H9 (cell line): ENCODE measurements at regions not wholly inside any gene's neighbourhood (a gene's known extent, or its start where the extent isn't known, plus 50 kb on each side); places are given as distances from the start of the nearest gene placed in this dataset.

Experiments used
- DNase-seq: peaks from one replicate; pipeline ENCODE4 v3.0.0-alpha.2; 2017
- H2AFZ ChIP-seq: one replicate; pipeline ENCODE4 v1.6.1; 2013; ENCODE audit warnings: mild to moderate bottlenecking, low read length, control low read depth, moderate library complexity
- H2AK5ac ChIP-seq: 2 replicates; pipeline ENCODE4 v1.6.1; 2013; ENCODE audit warnings: low read length, control low read depth, mixed read lengths; ENCODE audit not compliant: insufficient read length
- H2BK120ac ChIP-seq: one replicate; pipeline ENCODE4 v1.6.1; 2013; ENCODE audit warnings: low read depth, mild to moderate bottlenecking, low read length, control low read depth, inconsistent platforms; ENCODE audit not compliant: poor library complexity, severe bottlenecking
- H2BK12ac ChIP-seq: 2 replicates; pipeline ENCODE4 v1.6.1; 2013; ENCODE audit warnings: low read length, control low read depth, mixed read lengths, low read depth; ENCODE audit not compliant: insufficient read length
- H2BK15ac ChIP-seq: 2 replicates; pipeline ENCODE4 v1.6.1; 2013; ENCODE audit warnings: low read depth, low read length, control low read depth
- H2BK20ac ChIP-seq: one replicate; pipeline ENCODE4 v1.6.1; 2013; ENCODE audit warnings: low read depth, mild to moderate bottlenecking, low read length, control low read depth, inconsistent platforms; ENCODE audit not compliant: poor library complexity, severe bottlenecking
- H2BK5ac ChIP-seq: 2 replicates; pipeline ENCODE4 v1.6.1; 2013; ENCODE audit warnings: low read length, control low read depth, mixed read lengths; ENCODE audit not compliant: insufficient read length
- H3K14ac ChIP-seq: 2 replicates; pipeline ENCODE4 v1.6.1; 2013; ENCODE audit warnings: low read length, control low read depth; ENCODE audit not compliant: insufficient read depth
- H3K18ac ChIP-seq: 2 replicates; pipeline ENCODE4 v1.6.1; 2013; ENCODE audit warnings: low read depth, mild to moderate bottlenecking, mixed read lengths, low read length, control low read depth; ENCODE audit not compliant: insufficient read length
- H3K23ac ChIP-seq: 2 replicates; pipeline ENCODE4 v1.6.1; 2013; ENCODE audit warnings: low read length, control low read depth, mixed read lengths, low read depth; ENCODE audit not compliant: insufficient read length
- H3K23me2 ChIP-seq: 2 replicates; pipeline ENCODE4 v1.6.1; 2013; ENCODE audit warnings: low read depth, mild to moderate bottlenecking, mixed read lengths, low read length, control low read depth; ENCODE audit not compliant: insufficient read length, poor library complexity, severe bottlenecking
- H3K27ac ChIP-seq: 2 replicates; pipeline ENCODE4 v1.5.1; 2013; ENCODE audit warnings: low read length, control low read depth, mixed read lengths, low read depth; ENCODE audit not compliant: insufficient read length
- H3K27me3 ChIP-seq: 2 replicates; pipeline ENCODE4 v1.6.1; 2013; ENCODE audit warnings: low read length, control low read depth, inconsistent platforms; ENCODE audit not compliant: insufficient read depth
- H3K4ac ChIP-seq: 2 replicates; pipeline ENCODE4 v1.6.1; 2013; ENCODE audit warnings: low read depth, mild to moderate bottlenecking, control low read depth, inconsistent platforms, low read length, moderate library complexity
- H3K4me1 ChIP-seq: 2 replicates; pipeline ENCODE4 v1.6.1; 2013; ENCODE audit warnings: low read length, control low read depth, inconsistent platforms; ENCODE audit not compliant: insufficient read depth
- H3K4me2 ChIP-seq: 2 replicates; pipeline ENCODE4 v1.6.1; 2013; ENCODE audit warnings: low read length, control low read depth, mixed read lengths; ENCODE audit not compliant: insufficient read length, insufficient read depth
- H3K56ac ChIP-seq: 2 replicates; pipeline ENCODE4 v1.6.1; 2013; ENCODE audit warnings: low read depth, mild to moderate bottlenecking, mixed read lengths, low read length, control low read depth; ENCODE audit not compliant: insufficient read length
- H3K79me1 ChIP-seq: 2 replicates; pipeline ENCODE4 v1.6.1; 2013; ENCODE audit warnings: low read depth, mild to moderate bottlenecking, moderate library complexity, low read length, control low read depth, inconsistent platforms; ENCODE audit not compliant: insufficient read depth, poor library complexity, severe bottlenecking
- H3K79me2 ChIP-seq: 2 replicates; pipeline ENCODE4 v1.6.1; 2013; ENCODE audit warnings: low read length, control low read depth, inconsistent platforms; ENCODE audit not compliant: insufficient read depth
- H3K9ac ChIP-seq: 2 replicates; pipeline ENCODE4 v1.6.1; 2013; ENCODE audit warnings: low read length, control low read depth, mixed read lengths; ENCODE audit not compliant: insufficient read length; ENCODE audit errors: extremely low read depth
- H3K9me3 ChIP-seq: one replicate; pipeline ENCODE4 v1.6.1; 2013; ENCODE audit warnings: low read depth, low read length, inconsistent platforms; ENCODE audit not compliant: control insufficient read depth
- H3T11ph ChIP-seq: one replicate; pipeline ENCODE4 v1.6.1; 2013; ENCODE audit warnings: mild to moderate bottlenecking, low read length, control low read depth, inconsistent platforms
- H4K20me1 ChIP-seq: one replicate; pipeline ENCODE4 v1.6.1; 2013; ENCODE audit not compliant: control insufficient read depth, insufficient read length, insufficient read depth
- H4K5ac ChIP-seq: 2 replicates; pipeline ENCODE4 v1.6.1; 2013; ENCODE audit warnings: low read depth, mild to moderate bottlenecking, mixed read lengths, low read length, control low read depth; ENCODE audit not compliant: insufficient read length
- H4K8ac ChIP-seq: replicated peaks from 2 replicates; pipeline ENCODE4 v1.6.1; 2013; ENCODE audit warnings: low read length, control low read depth, mixed read lengths, low read depth; ENCODE audit not compliant: insufficient read length
- H4K91ac ChIP-seq: 2 replicates; pipeline ENCODE4 v1.6.1; 2013; ENCODE audit warnings: low read depth, mild to moderate bottlenecking, moderate library complexity, mixed read lengths, low read length, control low read depth; ENCODE audit not compliant: insufficient read length
- H3K27ac Mint-ChIP-seq, 3 experiments: 2 replicates in 2 of 3; 3 replicates in 1 of 3; pipeline ENCODE4 v1.8.0; 2020 to 2021; ENCODE audit warnings: mixed read lengths in 3 of 3, mild to moderate bottlenecking in 1 of 3, moderate library complexity in 1 of 3
- H3K27me3 Mint-ChIP-seq: 2 replicates; pipeline ENCODE4 v1.8.0; 2021; ENCODE audit warnings: low read depth, mild to moderate bottlenecking, moderate library complexity, mixed read lengths
- H3K36me3 Mint-ChIP-seq, 3 experiments: 2 replicates in 2 of 3; 3 replicates in 1 of 3; pipeline ENCODE4 v1.8.0; 2020 to 2021; ENCODE audit warnings: low read depth in 3 of 3, mixed read lengths in 3 of 3; ENCODE audit not compliant: insufficient read depth in 1 of 3
- H3K4me1 Mint-ChIP-seq, 2 experiments: 2 replicates each; pipeline ENCODE4 v1.8.0; 2020; ENCODE audit warnings: mixed read lengths in 2 of 2
- H3K4me3 Mint-ChIP-seq, 2 experiments: 2 replicates in 1 of 2; 3 replicates in 1 of 2; pipeline ENCODE4 v1.8.0; 2020 to 2021; ENCODE audit warnings: mild to moderate bottlenecking in 2 of 2, mixed read lengths in 2 of 2, moderate library complexity in 1 of 2
- H3K9me3 Mint-ChIP-seq, 2 experiments: 2 replicates in 1 of 2; 3 replicates in 1 of 2; pipeline ENCODE4 v1.8.0; 2020; ENCODE audit warnings: mild to moderate bottlenecking in 2 of 2, mixed read lengths in 2 of 2, moderate library complexity in 1 of 2
- CTCF ChIP-seq: fragments of 200-600 bp; sonication (generic); conservative IDR thresholded peaks from 3 replicates; pipeline ENCODE4 v1.8.0; 2021; ENCODE audit warnings: antibody characterized with exemption, mild to moderate bottlenecking
- WGBS: extraction: QIAGEN DNeasy Blood & Tissue Kit; methylation state at CpG from one replicate; pipeline ENCODE4 v1.1.7; 2013; ENCODE audit warnings: missing lambda C conversion rate, low lambda C conversion rate, mixed read lengths; ENCODE audit not compliant: insufficient read length; ENCODE audit errors: extremely low coverage; 5-methylcytosine and 5-hydroxymethylcytosine counted together

- Mint-ChIP-seq H3K4me3 (no peak overlapping the region), H3K36me3 (peaks cover 4 to 8% (median 5%) of the 10 kb centered on the region in 3 experiments; a peak in 5 of 7 replicates), H3K4me1 (no peaks in the 10 kb centered on the region), H3K27ac (no peak overlapping the region), H3K27me3 (peaks cover 8% of the 10 kb centered on the region), H3K9me3 (peaks cover 11 to 21% of the 10 kb centered on the region in 2 experiments)
- H3K4ac ChIP-seq = no peak overlapping the region
- no peak overlapping the region for H2BK12ac ChIP-seq
- H3K18ac ChIP-seq = no peak overlapping the region
- no peak overlapping the region for H3K9ac ChIP-seq
- H3K4me2 ChIP-seq = no peak overlapping the region
- DNase-seq = no peak
- H3K56ac ChIP-seq = no peak overlapping the region
- H2BK15ac ChIP-seq = no peak overlapping the region
- no peaks in the 10 kb centered on the region for H3K27me3 ChIP-seq
- no peak overlapping the region for H4K5ac ChIP-seq
- H2AFZ ChIP-seq = no peak overlapping the region
- H2AK5ac ChIP-seq = no peak overlapping the region
- no peaks in the 10 kb centered on the region for H3K79me2 ChIP-seq
- no peak overlapping the region for H2BK20ac ChIP-seq
- H3K23me2 ChIP-seq = no peaks in the 10 kb centered on the region
- H4K8ac ChIP-seq = no peak overlapping the region
- H2BK120ac ChIP-seq = no peak overlapping the region
- H3K14ac ChIP-seq = no peak overlapping the region; the same call in 1 of the 2 replicates
- H3K9me3 ChIP-seq = no peaks in the 10 kb centered on the region
- H3K23ac ChIP-seq = no peak overlapping the region
- no peaks in the 10 kb centered on the region for H3K79me1 ChIP-seq
- no peak for TF ChIP-seq CTCF
- H3T11ph ChIP-seq = no peak overlapping the region
- no peak overlapping the region for H3K27ac ChIP-seq
- no peak overlapping the region for H2BK5ac ChIP-seq
- no peak overlapping the region for H4K91ac ChIP-seq
- H3K4me1 ChIP-seq = no peaks in the 10 kb centered on the region
- WGBS = no CpG with 5 or more reads among the region's 34 CpGs
- H4K20me1 ChIP-seq = no peaks in the 10 kb centered on the region
These were observed 659.4 kb downstream of the BRD1 start for GRCh38 chr22:49168219-49168813.
